Osteocyte (in vitro differentiated cells): ENCODE measurements at regions not wholly inside any gene's neighbourhood (a gene's known extent, or its start where the extent isn't known, plus 50 kb on each side); places are given as distances from the start of the nearest gene placed in this dataset.
"Not testable (repeated sequence)": the region's sequence is repeated elsewhere in the genome, so short reads cannot be mapped to it uniquely, and the experiment has no call there.

Experiments
- DNase-seq: peaks from one replicate; pipeline ENCODE4 v3.0.0; 2021; ENCODE audit warnings: mixed read lengths; ENCODE audit not compliant: unreplicated experiment; ENCODE audit errors: extremely low spot score
- H3K27ac Mint-ChIP-seq: one replicate; pipeline ENCODE4 v1.8.0; 2021; ENCODE audit warnings: mild to moderate bottlenecking, mixed read lengths; ENCODE audit not compliant: unreplicated experiment
- H3K27me3 Mint-ChIP-seq: one replicate; pipeline ENCODE4 v1.8.0; 2021; ENCODE audit warnings: mixed read lengths; ENCODE audit not compliant: unreplicated experiment
- H3K36me3 Mint-ChIP-seq: one replicate; pipeline ENCODE4 v1.8.0; 2021; ENCODE audit warnings: mixed read lengths; ENCODE audit not compliant: unreplicated experiment
- H3K4me1 Mint-ChIP-seq: one replicate; pipeline ENCODE4 v1.8.0; 2021; ENCODE audit warnings: mixed read lengths; ENCODE audit not compliant: unreplicated experiment
- H3K4me3 Mint-ChIP-seq: one replicate; pipeline ENCODE4 v1.8.0; 2021; ENCODE audit warnings: mild to moderate bottlenecking, moderate library complexity, mixed read lengths; ENCODE audit not compliant: unreplicated experiment
- H3K9me3 Mint-ChIP-seq: one replicate; pipeline ENCODE4 v1.8.0; 2021; ENCODE audit warnings: mixed read lengths; ENCODE audit not compliant: unreplicated experiment
- TF ChIP-seq, protein P1 (sequence below): fragments of 200-600 bp; sonication (generic); IDR thresholded peaks from 2 replicates; pipeline ENCODE4 v1.5.0; 2021; ENCODE audit warnings: antibody characterized with exemption, mild to moderate bottlenecking, moderate library complexity

DNA sequence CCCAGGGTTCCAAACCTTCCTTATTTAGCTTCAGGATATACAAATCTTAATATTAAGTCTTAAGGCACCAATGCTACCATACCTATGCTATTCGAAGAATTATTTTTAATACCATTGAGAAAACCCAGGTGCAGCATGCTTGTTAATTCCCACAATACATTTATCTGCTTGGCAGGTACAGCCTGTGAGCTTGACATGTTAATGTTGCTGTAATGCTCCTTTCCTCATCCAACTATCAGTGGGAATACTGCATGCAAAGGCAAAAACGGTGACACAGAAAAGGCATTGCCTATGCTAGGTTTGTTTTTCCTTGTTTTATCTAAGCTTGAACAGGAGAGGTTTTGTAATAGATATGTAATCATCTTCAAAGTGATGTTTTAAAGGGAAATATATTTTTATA, 135.7 kb upstream of the COX7C start:
- TF ChIP-seq, protein P1, sequence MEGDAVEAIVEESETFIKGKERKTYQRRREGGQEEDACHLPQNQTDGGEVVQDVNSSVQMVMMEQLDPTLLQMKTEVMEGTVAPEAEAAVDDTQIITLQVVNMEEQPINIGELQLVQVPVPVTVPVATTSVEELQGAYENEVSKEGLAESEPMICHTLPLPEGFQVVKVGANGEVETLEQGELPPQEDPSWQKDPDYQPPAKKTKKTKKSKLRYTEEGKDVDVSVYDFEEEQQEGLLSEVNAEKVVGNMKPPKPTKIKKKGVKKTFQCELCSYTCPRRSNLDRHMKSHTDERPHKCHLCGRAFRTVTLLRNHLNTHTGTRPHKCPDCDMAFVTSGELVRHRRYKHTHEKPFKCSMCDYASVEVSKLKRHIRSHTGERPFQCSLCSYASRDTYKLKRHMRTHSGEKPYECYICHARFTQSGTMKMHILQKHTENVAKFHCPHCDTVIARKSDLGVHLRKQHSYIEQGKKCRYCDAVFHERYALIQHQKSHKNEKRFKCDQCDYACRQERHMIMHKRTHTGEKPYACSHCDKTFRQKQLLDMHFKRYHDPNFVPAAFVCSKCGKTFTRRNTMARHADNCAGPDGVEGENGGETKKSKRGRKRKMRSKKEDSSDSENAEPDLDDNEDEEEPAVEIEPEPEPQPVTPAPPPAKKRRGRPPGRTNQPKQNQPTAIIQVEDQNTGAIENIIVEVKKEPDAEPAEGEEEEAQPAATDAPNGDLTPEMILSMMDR, result no peak
- H3K36me3 Mint-ChIP-seq, result no peaks in the 10 kb centered on the region
- no peak overlapping the region for H3K4me3 Mint-ChIP-seq
- H3K27ac Mint-ChIP-seq, result no peak overlapping the region
- H3K9me3 Mint-ChIP-seq, result peaks cover 5% of the 10 kb centered on the region
- no peaks in the 10 kb centered on the region for H3K4me1 Mint-ChIP-seq
- peaks cover 3% of the 10 kb centered on the region for H3K27me3 Mint-ChIP-seq
- no peak for DNase-seq

DNA sequence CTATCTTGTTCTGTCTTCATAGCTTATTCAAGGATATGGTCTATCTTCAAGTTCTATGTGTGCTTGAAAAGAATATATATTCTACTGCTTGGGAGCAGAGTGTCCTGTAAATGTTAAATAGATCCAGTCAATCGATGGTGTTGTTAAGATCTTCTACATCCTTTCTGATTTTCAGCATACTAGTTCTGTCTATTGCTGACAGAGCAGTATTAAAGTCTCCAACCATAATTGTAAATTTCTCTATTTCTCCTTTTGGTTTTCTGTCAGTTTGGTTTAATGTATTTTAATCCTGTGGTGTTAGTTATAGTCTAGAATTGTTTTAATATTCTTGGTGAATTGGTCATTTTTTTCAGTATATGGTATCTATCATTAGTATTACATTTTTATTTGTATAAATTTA, 124.0 kb upstream of the COX7C start:
- no peak overlapping the region for H3K27ac Mint-ChIP-seq
- peaks cover 11% of the 10 kb centered on the region for H3K27me3 Mint-ChIP-seq
- no peaks in the 10 kb centered on the region for H3K4me1 Mint-ChIP-seq
- DNase-seq, result no peak
- H3K36me3 Mint-ChIP-seq, result no peaks in the 10 kb centered on the region
- TF ChIP-seq, protein P1, result no peak
- no peak overlapping the region for H3K4me3 Mint-ChIP-seq
- no peaks in the 10 kb centered on the region for H3K9me3 Mint-ChIP-seq

DNA sequence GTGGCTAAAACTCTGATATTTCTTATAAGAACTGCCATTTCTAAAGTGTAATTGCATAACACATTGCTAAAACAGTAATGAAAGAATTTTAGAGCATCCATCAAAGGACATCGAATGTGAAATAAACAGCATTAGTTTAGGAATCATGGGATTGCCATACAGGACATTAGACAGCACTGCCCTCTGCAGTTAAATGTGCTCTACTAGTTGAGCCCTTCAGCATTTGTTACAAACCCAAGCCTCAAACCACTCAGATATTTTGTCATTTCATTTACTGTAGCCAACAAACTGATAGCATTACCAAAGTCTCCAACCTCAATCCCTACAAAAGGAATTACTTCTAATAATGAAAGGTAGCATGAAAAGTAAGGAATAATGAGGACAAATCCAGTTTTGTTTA, 116.8 kb upstream of the COX7C start:
- Mint-ChIP-seq H3K4me3 (no peak overlapping the region), H3K36me3 (no peaks in the 10 kb centered on the region), H3K9me3 (no peaks in the 10 kb centered on the region), H3K27me3 (peaks cover 2% of the 10 kb centered on the region), H3K27ac (no peak overlapping the region), H3K4me1 (no peaks in the 10 kb centered on the region)
- TF ChIP-seq, protein P1, result peak; percentile 22
- DNase-seq, result no peak

DNA sequence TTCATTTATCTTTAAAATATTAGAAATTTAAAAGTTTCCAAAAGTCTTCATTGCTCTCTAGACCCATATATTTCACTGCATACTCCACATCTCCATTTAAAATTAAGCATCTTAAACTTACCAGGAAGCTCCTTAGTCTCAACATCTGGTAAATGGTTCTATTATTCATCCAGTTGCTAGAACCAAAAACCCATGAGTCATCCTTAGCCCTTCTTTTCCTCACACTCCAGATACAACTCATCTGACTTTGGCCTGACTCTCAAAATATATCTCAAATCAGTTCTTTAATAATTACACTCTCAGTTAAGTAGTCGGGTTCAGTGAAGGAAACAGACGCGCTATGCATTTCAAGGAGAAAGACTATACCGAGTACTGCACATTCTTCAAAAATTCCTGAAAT, 110.2 kb upstream of the COX7C start:
- DNase-seq, result no peak
- TF ChIP-seq, protein P1, result no peak
- Mint-ChIP-seq H3K36me3 (no peaks in the 10 kb centered on the region), H3K4me1 (no peaks in the 10 kb centered on the region), H3K4me3 (no peak overlapping the region), H3K27ac (no peak overlapping the region), H3K9me3 (peaks cover 8% of the 10 kb centered on the region), H3K27me3 (no peaks in the 10 kb centered on the region)

DNA sequence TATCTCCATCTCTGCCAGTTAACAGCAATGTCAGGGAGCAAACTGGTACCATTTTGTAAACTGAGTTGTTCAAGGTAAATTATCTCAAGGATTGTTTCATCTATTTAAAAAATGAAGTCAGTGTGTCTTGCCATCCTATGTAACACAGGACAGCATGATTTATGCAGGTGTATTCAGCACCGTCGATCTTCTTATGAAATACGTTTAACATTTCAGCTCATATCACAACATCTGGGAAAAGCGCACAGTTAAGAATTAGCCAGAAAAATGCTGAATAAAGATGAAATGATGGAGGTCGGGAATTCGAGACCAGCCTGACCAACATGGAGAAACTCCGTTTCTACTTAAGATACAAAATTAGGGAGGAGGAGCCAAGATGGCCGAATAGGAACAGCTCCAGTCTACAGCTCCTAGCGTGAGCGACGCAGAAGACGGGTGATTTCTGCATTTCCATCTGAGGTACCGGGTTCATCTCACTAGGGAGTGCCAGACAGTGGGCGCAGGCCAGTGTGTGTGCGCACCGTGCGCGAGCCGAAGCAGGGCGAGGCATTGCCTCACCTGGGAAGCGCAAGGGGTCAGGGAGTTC, 107.3 kb upstream of the COX7C start:
- not testable (repeated sequence) for H3K4me3 Mint-ChIP-seq, H3K9me3 Mint-ChIP-seq, H3K4me1 Mint-ChIP-seq, H3K36me3 Mint-ChIP-seq, H3K27me3 Mint-ChIP-seq, H3K27ac Mint-ChIP-seq, DNase-seq

DNA sequence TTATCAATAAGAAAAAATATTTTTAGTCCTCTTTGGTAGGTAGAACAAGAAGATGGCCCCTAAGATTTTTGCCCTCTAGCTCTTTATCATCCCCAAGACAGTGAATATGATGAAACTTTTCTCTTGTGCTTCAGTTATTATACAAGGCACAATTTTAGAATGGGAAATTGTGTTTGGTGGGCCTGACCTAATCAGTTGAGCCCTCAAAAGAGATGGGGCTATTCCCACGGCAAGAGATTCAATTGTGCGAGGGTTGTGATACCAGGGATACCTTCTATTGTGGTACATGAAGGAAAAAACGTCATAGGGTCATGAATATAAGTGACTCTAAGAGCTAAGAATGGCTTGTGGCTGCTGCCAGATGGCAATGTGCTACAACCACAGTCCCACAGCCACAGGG, 94.0 kb upstream of the COX7C start:
- Mint-ChIP-seq H3K4me3 (no peak overlapping the region), H3K4me1 (no peaks in the 10 kb centered on the region), H3K27me3 (no peaks in the 10 kb centered on the region), H3K9me3 (no peaks in the 10 kb centered on the region), H3K27ac (no peak overlapping the region), H3K36me3 (no peaks in the 10 kb centered on the region)
- DNase-seq, result no peak
- TF ChIP-seq, protein P1, result no peak
